DMS79 treated with DMSO at 0.1 percent for 48 hours (cell line): ENCODE measurements at regions not wholly inside any gene's neighbourhood (a gene's known extent, or its start where the extent isn't known, plus 50 kb on each side); places are given as distances from the start of the nearest gene placed in this dataset.

Source experiments
- DNase-seq: peaks from one replicate; lab custom pipeline; 2025; lab: John Stamatoyannopoulos, UW

- DNase-seq, result no peak
Measured at GRCh38 chr16:80418517-80419355, 122.1 kb upstream of the DYNLRB2 start.

- DNase-seq, result no peak
Measured at GRCh38 chr16:80417706-80418271, 123.0 kb upstream of the DYNLRB2 start.

GRCh38 chr16:80408014-80408413, 132.8 kb upstream of the DYNLRB2 start:
- no peak for DNase-seq

GRCh38 chr16:80407265-80407987, 133.4 kb upstream of the DYNLRB2 start:
- no peak for DNase-seq

- DNase-seq, result no peak
Measured at GRCh38 chr16:80404847-80405246, 135.9 kb upstream of the DYNLRB2 start.

- no peak for DNase-seq
Measured at GRCh38 chr16:80403894-80404293, 136.9 kb upstream of the DYNLRB2 start.

- no peak for DNase-seq
Measured at GRCh38 chr16:80390871-80391489, 149.8 kb upstream of the DYNLRB2 start.

- no peak for DNase-seq
Measured at GRCh38 chr16:80390046-80390445, 150.7 kb upstream of the DYNLRB2 start.

- DNase-seq, result no peak
Measured at GRCh38 chr16:80389338-80389737, 151.5 kb upstream of the DYNLRB2 start.

GRCh38 chr16:80387318-80387921, 153.4 kb upstream of the DYNLRB2 start:
- DNase-seq, result no peak

GRCh38 chr16:80384862-80385261, 155.9 kb upstream of the DYNLRB2 start:
- DNase-seq, result no peak

GRCh38 chr16:80380514-80380913, 160.3 kb upstream of the DYNLRB2 start:
- DNase-seq, result no peak

- no peak for DNase-seq
Measured at GRCh38 chr16:80377096-80377956, 163.5 kb upstream of the DYNLRB2 start.

- no peak for DNase-seq
Measured at GRCh38 chr16:80375973-80376372, 164.8 kb upstream of the DYNLRB2 start.

- no peak for DNase-seq
Measured at GRCh38 chr16:80375513-80375912, 165.3 kb upstream of the DYNLRB2 start.

- DNase-seq, result no peak
Measured at GRCh38 chr16:80372341-80372740, 168.5 kb upstream of the DYNLRB2 start.

- DNase-seq, result peak; percentile 9
Measured at GRCh38 chr16:80369138-80369958, 171.4 kb upstream of the DYNLRB2 start.

- DNase-seq, result peak; percentile 10
Measured at GRCh38 chr16:80367037-80367658, 173.6 kb upstream of the DYNLRB2 start.

- no peak for DNase-seq
Measured at GRCh38 chr16:80366023-80366422, 174.8 kb upstream of the DYNLRB2 start.

GRCh38 chr16:80362816-80363215, 178.0 kb upstream of the DYNLRB2 start:
- DNase-seq, result no peak
